Smooth muscle cell (in vitro differentiated cells): ENCODE measurements at regions not wholly inside any gene's neighbourhood (a gene's known extent, or its start where the extent isn't known, plus 50 kb on each side); places are given as distances from the start of the nearest gene placed in this dataset.

Experiments used
- DNase-seq: peaks from one replicate; lab custom pipeline; 2025; ENCODE audit not compliant: unreplicated experiment; lab: John Stamatoyannopoulos, UW
- H2AFZ ChIP-seq: fragments of 200-600 bp; sonication (generic); 2 replicates; pipeline ENCODE4 v1.6.0; 2016; ENCODE audit warnings: antibody characterized with exemption, low read depth, mild to moderate bottlenecking
- H3F3A ChIP-seq: fragments of 200-600 bp; sonication (generic); 2 replicates; pipeline ENCODE4 v1.6.0; 2017; ENCODE audit warnings: antibody characterized with exemption, low read depth
- H3K27ac ChIP-seq: fragments of 200-600 bp; sonication (generic); 2 replicates; pipeline ENCODE4 v1.5.1; 2016; ENCODE audit warnings: low read depth, mild to moderate bottlenecking
- H3K27me3 ChIP-seq: fragments of 200-600 bp; sonication (generic); 2 replicates; pipeline ENCODE4 v1.6.1; 2016; ENCODE audit warnings: low read depth, mild to moderate bottlenecking
- H3K36me3 ChIP-seq: fragments of 200-600 bp; sonication (generic); 2 replicates; pipeline ENCODE4 v1.5.1; 2016; ENCODE audit warnings: low read depth
- H3K4me1 ChIP-seq: fragments of 200-600 bp; sonication (generic); 2 replicates; pipeline ENCODE4 v1.5.1; 2016; ENCODE audit warnings: low read depth
- H3K4me2 ChIP-seq: fragments of 200-600 bp; sonication (generic); 2 replicates; pipeline ENCODE4 v1.6.0; 2016; ENCODE audit warnings: mild to moderate bottlenecking
- H3K4me3 ChIP-seq: fragments of 200-600 bp; sonication (generic); 2 replicates; pipeline ENCODE4 v1.5.1; 2016; ENCODE audit warnings: mild to moderate bottlenecking
- H3K79me2 ChIP-seq: fragments of 200-600 bp; sonication (generic); 2 replicates; pipeline ENCODE4 v1.6.0; 2016; ENCODE audit warnings: low read depth, mild to moderate bottlenecking
- H3K9ac ChIP-seq: fragments of 200-600 bp; sonication (generic); 2 replicates; pipeline ENCODE4 v1.6.0; 2016; ENCODE audit warnings: low read depth
- H3K9me3 ChIP-seq: fragments of 200-600 bp; sonication (generic); replicated peaks from 2 replicates; pipeline ENCODE4 v1.5.1; 2016; ENCODE audit warnings: low read depth
- H4K20me1 ChIP-seq: fragments of 200-600 bp; sonication (generic); 2 replicates; pipeline ENCODE4 v1.6.0; 2016; ENCODE audit warnings: low read depth
- CTCF ChIP-seq: fragments of 200-600 bp; sonication (generic); IDR thresholded peaks from 2 replicates; pipeline ENCODE4 v1.5.1; 2017; ENCODE audit warnings: borderline replicate concordance, mild to moderate bottlenecking, antibody characterized with exemption; ENCODE audit not compliant: insufficient read depth, poor library complexity, severe bottlenecking
- WGBS: methylation state at CpG from one replicate; pipeline ENCODE4 v1.1.7; 2016; ENCODE audit warnings: low lambda C conversion rate; 5-methylcytosine and 5-hydroxymethylcytosine counted together

GRCh38 chrX:43175434-43175833 is 397.5 kb upstream of the PPP1R2C start:
- H3K9ac ChIP-seq: no peak overlapping the region
- no peaks in the 10 kb centered on the region for H4K20me1 ChIP-seq
- no peak overlapping the region for H3K27ac ChIP-seq
- no peaks in the 10 kb centered on the region for H3K27me3 ChIP-seq
- H3K36me3 ChIP-seq: no peaks in the 10 kb centered on the region
- H3K79me2 ChIP-seq: no peaks in the 10 kb centered on the region
- TF ChIP-seq CTCF: no peak
- H3K9me3 ChIP-seq: no peaks in the 10 kb centered on the region
- no peak overlapping the region for H3K4me2 ChIP-seq
- no peak for DNase-seq
- no peaks in the 10 kb centered on the region for H3F3A ChIP-seq
- H3K4me1 ChIP-seq: no peaks in the 10 kb centered on the region
- 86% methylated on average over 2 of the region's 2 CpGs for WGBS
- H2AFZ ChIP-seq: no peak overlapping the region
- no peak overlapping the region for H3K4me3 ChIP-seq

GRCh38 chrX:43176686-43177085 is 398.7 kb upstream of the PPP1R2C start:
- Histone ChIP-seq H3K4me2 (no peak overlapping the region), H3K4me1 (no peaks in the 10 kb centered on the region), H3K4me3 (no peak overlapping the region), H3K27ac (no peak overlapping the region), H3K9ac (no peak overlapping the region), H3K79me2 (no peaks in the 10 kb centered on the region), H2AFZ (no peak overlapping the region), H3K9me3 (no peaks in the 10 kb centered on the region), H3K27me3 (no peaks in the 10 kb centered on the region), H3F3A (no peaks in the 10 kb centered on the region), H3K36me3 (no peaks in the 10 kb centered on the region), H4K20me1 (no peaks in the 10 kb centered on the region)
- no peak for DNase-seq
- 93% methylated on average over 6 of the region's 6 CpGs for WGBS
- no peak for TF ChIP-seq CTCF

GRCh38 chrX:43188296-43188695 is 410.3 kb upstream of the PPP1R2C start:
- H3K27me3 ChIP-seq: no peaks in the 10 kb centered on the region
- no peaks in the 10 kb centered on the region for H4K20me1 ChIP-seq
- TF ChIP-seq CTCF: no peak
- H3K79me2 ChIP-seq: no peaks in the 10 kb centered on the region
- H3K4me1 ChIP-seq: no peaks in the 10 kb centered on the region
- no peak overlapping the region for H3K9ac ChIP-seq
- 93% methylated on average over 1 of the region's 1 CpG for WGBS
- H3F3A ChIP-seq: no peaks in the 10 kb centered on the region
- no peak overlapping the region for H3K4me3 ChIP-seq
- H3K9me3 ChIP-seq: no peaks in the 10 kb centered on the region
- H3K36me3 ChIP-seq: no peaks in the 10 kb centered on the region
- no peak overlapping the region for H3K4me2 ChIP-seq
- H3K27ac ChIP-seq: no peak overlapping the region
- no peak for DNase-seq
- H2AFZ ChIP-seq: no peak overlapping the region

GRCh38 chrX:43211570-43211969 is 433.6 kb upstream of the PPP1R2C start:
- Histone ChIP-seq H2AFZ (no peak overlapping the region), H4K20me1 (no peaks in the 10 kb centered on the region), H3F3A (no peaks in the 10 kb centered on the region), H3K79me2 (no peaks in the 10 kb centered on the region), H3K4me1 (no peaks in the 10 kb centered on the region), H3K9ac (no peak overlapping the region), H3K9me3 (peaks cover 10% of the 10 kb centered on the region), H3K27ac (no peak overlapping the region), H3K4me2 (no peak overlapping the region), H3K4me3 (no peak overlapping the region), H3K27me3 (no peaks in the 10 kb centered on the region), H3K36me3 (no peaks in the 10 kb centered on the region)
- TF ChIP-seq CTCF: no peak
- DNase-seq: no peak
